HCT116 (cell line): ENCODE measurements at regions not wholly inside any gene's neighbourhood (a gene's known extent, or its start where the extent isn't known, plus 50 kb on each side); places are given as distances from the start of the nearest gene placed in this dataset.

Source experiments
- ATAC-seq: fragments of 200-7000 bp; cut with Tn5 transposase; 2 replicates; pipeline ENCODE4 v1.9.1; 2020; ENCODE audit warnings: mild to moderate bottlenecking, moderate library complexity
- BruUV-seq: library from RNA; stranded (reverse); fragments of 400-500 nt; replicated peaks from 2 replicates; lab custom pipeline; 2021; lab: Mats Ljungman, UMichigan
- CTCF ChIA-PET: fragments of 300-600 bp; sonication (Branson Sonifier 250); formaldehyde crosslinking; loops from one replicate; lab custom pipeline; 2021; ENCODE audit warnings: antibody characterized with exemption; lab: Charles Lee
- POLR2A ChIA-PET: fragments of 300-600, 350-600 bp; sonication (Branson Sonifier 250); formaldehyde crosslinking; loops from one replicate; lab custom pipeline; 2021; ENCODE audit warnings: antibody characterized with exemption; lab: Charles Lee
- RAD21 ChIA-PET, 2 experiments: fragments of 300-600 bp; sonication (Branson Sonifier 250); formaldehyde crosslinking; loops; one replicate each; lab custom pipeline; 2023; ENCODE audit warnings: low total read pairs in 2 of 2; ENCODE audit not compliant: uncharacterized antibody in 2 of 2, unreplicated experiment in 2 of 2, low non-redundant PET in 1 of 2; lab: Charles Lee
- DNase-seq: peaks from one replicate; pipeline ENCODE4 v3.0.0-alpha.2; 2010; ENCODE audit warnings: low read depth, low spot score
- H2AFZ ChIP-seq: fragments of 200-600 bp; shearing (Covaris generic), sonication (generic); 2 replicates; pipeline ENCODE4 v1.6.1; 2017; ENCODE audit warnings: low read depth, mixed run types, mixed read lengths, antibody characterized with exemption, low read length; ENCODE audit not compliant: poor library complexity, severe bottlenecking
- H3K27ac ChIP-seq: 2 replicates; pipeline ENCODE4 v1.5.1; 2012; ENCODE audit warnings: low read depth, low read length
- H3K27me3 ChIP-seq: fragments of 200-600 bp; sonication (generic); 2 replicates; pipeline ENCODE4 v1.6.1; 2016; ENCODE audit warnings: mixed run types, low read length, mixed read lengths; ENCODE audit not compliant: insufficient read depth
- H3K36me3 ChIP-seq, 2 experiments: fragments of 200-500 bp in 1 of 2; fragments of 200-600 bp in 1 of 2; sonication (Bioruptor generic) in 1 of 2; sonication (generic) in 1 of 2; 2 replicates each; pipeline versions ENCODE4 v1.5.1 to v1.6.1; 2014 to 2016; ENCODE audit warnings: low read length in 2 of 2, inconsistent platforms in 1 of 2, mixed read lengths in 1 of 2, mixed run types in 1 of 2; ENCODE audit not compliant: insufficient read depth in 2 of 2, control insufficient read depth in 1 of 2
- H3K4me1 ChIP-seq, 2 experiments: fragments of 200-600 bp in 1 of 2; sonication (generic) in 1 of 2; 2 replicates each; pipeline versions ENCODE4 v1.5.1 to v1.6.1; 2012 to 2017; ENCODE audit warnings: low read length in 2 of 2, inconsistent platforms in 1 of 2, mild to moderate bottlenecking in 1 of 2, mixed read lengths in 1 of 2, mixed run types in 1 of 2, moderate library complexity in 1 of 2; ENCODE audit not compliant: insufficient read depth in 2 of 2, control insufficient read depth in 1 of 2
- H3K4me2 ChIP-seq: fragments of 200-600 bp; sonication (generic); 2 replicates; pipeline ENCODE4 v1.6.1; 2017; ENCODE audit warnings: mixed run types, low read length, mixed read lengths
- H3K4me3 ChIP-seq, 2 experiments: fragments of 200-600 bp in 1 of 2; sonication (generic) in 1 of 2; replicated peaks in 1 of 2; 2 replicates each; pipeline ENCODE4 v1.5.1; 2011 to 2016; ENCODE audit warnings: low read length in 2 of 2, control low read depth in 1 of 2, low read depth in 1 of 2, mild to moderate bottlenecking in 1 of 2, mixed read lengths in 1 of 2, mixed run types in 1 of 2
- H3K79me2 ChIP-seq: fragments of 200-600 bp; sonication (generic); 2 replicates; pipeline ENCODE4 v1.6.1; 2017; ENCODE audit warnings: mild to moderate bottlenecking, mixed run types, low read length, moderate library complexity, mixed read lengths; ENCODE audit not compliant: insufficient read depth
- H3K9ac ChIP-seq: fragments of 200-600 bp; sonication (generic); 2 replicates; pipeline ENCODE4 v1.6.1; 2016; ENCODE audit warnings: low read length, mixed read lengths
- H3K9me2 ChIP-seq: fragments of 200-600 bp; sonication (generic), shearing (Covaris generic); 2 replicates; pipeline ENCODE4 v1.6.1; 2017; ENCODE audit warnings: mixed run types, mild to moderate bottlenecking, moderate library complexity; ENCODE audit not compliant: insufficient read depth
- H3K9me3 ChIP-seq, 2 experiments: fragments of 200-500 bp in 1 of 2; fragments of 200-600 bp in 1 of 2; sonication (Bioruptor generic) in 1 of 2; sonication (generic) in 1 of 2; 2 replicates each; pipeline ENCODE4 v1.6.1; 2014 to 2017; ENCODE audit warnings: low read length in 2 of 2, mixed read lengths in 2 of 2, inconsistent platforms in 1 of 2, low read depth in 1 of 2, mild to moderate bottlenecking in 1 of 2, mixed run types in 1 of 2, moderate library complexity in 1 of 2; ENCODE audit not compliant: control insufficient read depth in 1 of 2, insufficient read depth in 1 of 2
- H4K20me1 ChIP-seq: fragments of 200-600 bp; sonication (generic), shearing (Covaris generic); 2 replicates; pipeline ENCODE4 v1.6.1; 2017; ENCODE audit warnings: mixed run types, mild to moderate bottlenecking, moderate library complexity; ENCODE audit not compliant: insufficient read depth
- CTCF ChIP-seq, 3 experiments: fragments of 200-600 bp in 1 of 3; sonication (generic) in 1 of 3; IDR thresholded peaks in 2 of 3; conservative IDR thresholded peaks in 1 of 3; 2 replicates each; pipeline ENCODE4 v1.5.1; 2012 to 2017; ENCODE audit warnings: low read depth in 2 of 3, low read length in 2 of 3, antibody characterized with exemption in 1 of 3, borderline replicate concordance in 1 of 3, control low read depth in 1 of 3, mild to moderate bottlenecking in 1 of 3, mixed read lengths in 1 of 3, mixed run types in 1 of 3, moderate library complexity in 1 of 3; ENCODE audit not compliant: insufficient read depth in 1 of 3
- MAX ChIP-seq: IDR thresholded peaks from 2 replicates; pipeline ENCODE4 v1.6.1; 2012
- RAD21 ChIP-seq: IDR thresholded peaks from 2 replicates; pipeline ENCODE4 v1.6.1; 2012; ENCODE audit warnings: low read depth, mild to moderate bottlenecking
- SP1 ChIP-seq: IDR thresholded peaks from 2 replicates; pipeline ENCODE4 v1.6.1; 2012; ENCODE audit warnings: low read depth
- SRF ChIP-seq: IDR thresholded peaks from 2 replicates; pipeline ENCODE4 v1.6.1; 2012; ENCODE audit warnings: low read depth
- TCF7L2 ChIP-seq: IDR thresholded peaks from 2 replicates; pipeline ENCODE4 v1.7.0; 2011; ENCODE audit warnings: borderline replicate concordance, inconsistent platforms; ENCODE audit not compliant: insufficient read depth, insufficient read length; ENCODE audit errors: extremely low read depth
- YY1 ChIP-seq: IDR thresholded peaks from 2 replicates; pipeline ENCODE4 v1.6.1; 2011; ENCODE audit warnings: low read length, low read depth, moderate library complexity, mild to moderate bottlenecking; ENCODE audit not compliant: insufficient replicate concordance; ENCODE audit errors: extremely low read depth
- ZBTB33 ChIP-seq: IDR thresholded peaks from 2 replicates; pipeline ENCODE4 v1.6.1; 2011; ENCODE audit warnings: mild to moderate bottlenecking, low read length, moderate library complexity; ENCODE audit not compliant: insufficient replicate concordance; ENCODE audit errors: extremely low read depth
- ZFX ChIP-seq: fragments of 450-650 bp; IDR thresholded peaks from 2 replicates; pipeline ENCODE4 v1.6.1; 2017
- intact Hi-C: fragments of 100-400 bp; cut with micrococcal nuclease; formaldehyde crosslinking; loops from 2 replicates; pipeline ENCODE4 v1.10.0; 2022

- Histone ChIP-seq H3K4me2 (no peak overlapping the region), H4K20me1 (no peaks in the 10 kb centered on the region), H3K27ac (no peak overlapping the region), H3K27me3 (no peaks in the 10 kb centered on the region), H3K4me1 (no peaks in the 10 kb centered on the region), H3K9me3 (no peaks in the 10 kb centered on the region), H3K9ac (no peak overlapping the region), H3K4me3 (no peak overlapping the region), H3K36me3 (no peaks in the 10 kb centered on the region), H3K9me2 (no peaks in the 10 kb centered on the region), H3K79me2 (no peaks in the 10 kb centered on the region), H2AFZ (peak overlapping the region; percentile 94)
- ChIA-PET CTCF (interaction anchor here (0.9 kb wide), 1 partner anchor 353 kb away, joined by 3 read pairs; no protein-coding TSS in a partner anchor), RAD21 (no interaction called here), POLR2A (no interaction called here)
- TF ChIP-seq SRF (no peak), RAD21 (peak; percentile 33; the same call in 1 of the 2 replicates), ZBTB33 (no peak), SP1 (no peak), YY1 (no peak), CTCF (IDR thresholded peaks at IDR 0.05 in 2 of 3, conservative IDR thresholded peaks at IDR 0.05 in 1 of 3; ENCODE audit: borderline replicate concordance in 1 of 3, insufficient read depth in 1 of 3, low read depth in 2 of 3, low read length in 2 of 3) (peak in 2 of 3 experiments; percentile 28 to 45; a peak in 4 of 6 replicates), ZFX (no peak), MAX (peak; percentile 46; the same call in 1 of the 2 replicates), TCF7L2 (no peak)
- ATAC-seq (peak; percentile 46; the same call in 1 of the 2 replicates), DNase-seq (no peak)
- no TSS peak for BruUV-seq
- intact Hi-C loops: no loop called here
Measured at GRCh38 chr5:85921590-85921989, 696.2 kb upstream of the COX7C start.
